GM19193 (cell line): ENCODE measurements at regions not wholly inside any gene's neighbourhood (a gene's known extent, or its start where the extent isn't known, plus 50 kb on each side); places are given as distances from the start of the nearest gene placed in this dataset.

Experiments used
- POLR2A ChIP-seq: IDR thresholded peaks from 4 replicates; pipeline ENCODE4 v1.6.1; 2011; ENCODE audit not compliant: insufficient read depth, insufficient read length; ENCODE audit errors: extremely low read depth

GRCh38 chr17:77332034-77332971 lies 191.5 kb downstream of the SEC14L1 start:
- TF ChIP-seq POLR2A, result no peak

GRCh38 chr17:77332981-77333685 lies 192.4 kb downstream of the SEC14L1 start:
- no peak for TF ChIP-seq POLR2A

GRCh38 chr17:77337150-77337549 lies 196.4 kb downstream of the SEC14L1 start:
- no peak for TF ChIP-seq POLR2A

- no peak for TF ChIP-seq POLR2A
These were observed 200.3 kb downstream of the SEC14L1 start for GRCh38 chr17:77341069-77341541.

- TF ChIP-seq POLR2A, result no peak
These were observed 202.4 kb downstream of the SEC14L1 start for GRCh38 chr17:77343031-77343800.

- TF ChIP-seq POLR2A, result no peak
These were observed 203.3 kb downstream of the SEC14L1 start for GRCh38 chr17:77344038-77344437.

GRCh38 chr17:77345260-77345910 lies 204.6 kb downstream of the SEC14L1 start:
- TF ChIP-seq POLR2A, result no peak

- no peak for TF ChIP-seq POLR2A
These were observed 206.0 kb downstream of the SEC14L1 start for GRCh38 chr17:77346765-77347164.

- no peak for TF ChIP-seq POLR2A
These were observed 206.8 kb downstream of the SEC14L1 start for GRCh38 chr17:77347544-77347943.

GRCh38 chr17:77349976-77350830 lies 209.4 kb downstream of the SEC14L1 start:
- TF ChIP-seq POLR2A, result no peak

- TF ChIP-seq POLR2A, result no peak
These were observed 211.7 kb downstream of the SEC14L1 start for GRCh38 chr17:77352441-77352840.

GRCh38 chr17:77352996-77353395 lies 212.2 kb downstream of the SEC14L1 start:
- TF ChIP-seq POLR2A, result no peak

GRCh38 chr17:77353684-77354419 lies 213.1 kb downstream of the SEC14L1 start:
- no peak for TF ChIP-seq POLR2A
